ENCODE measurements at regions not wholly inside any gene's neighbourhood (a gene's known extent, or its start where the extent isn't known, plus 50 kb on each side); places are given as distances from the start of the nearest gene placed in this dataset.

DNA sequence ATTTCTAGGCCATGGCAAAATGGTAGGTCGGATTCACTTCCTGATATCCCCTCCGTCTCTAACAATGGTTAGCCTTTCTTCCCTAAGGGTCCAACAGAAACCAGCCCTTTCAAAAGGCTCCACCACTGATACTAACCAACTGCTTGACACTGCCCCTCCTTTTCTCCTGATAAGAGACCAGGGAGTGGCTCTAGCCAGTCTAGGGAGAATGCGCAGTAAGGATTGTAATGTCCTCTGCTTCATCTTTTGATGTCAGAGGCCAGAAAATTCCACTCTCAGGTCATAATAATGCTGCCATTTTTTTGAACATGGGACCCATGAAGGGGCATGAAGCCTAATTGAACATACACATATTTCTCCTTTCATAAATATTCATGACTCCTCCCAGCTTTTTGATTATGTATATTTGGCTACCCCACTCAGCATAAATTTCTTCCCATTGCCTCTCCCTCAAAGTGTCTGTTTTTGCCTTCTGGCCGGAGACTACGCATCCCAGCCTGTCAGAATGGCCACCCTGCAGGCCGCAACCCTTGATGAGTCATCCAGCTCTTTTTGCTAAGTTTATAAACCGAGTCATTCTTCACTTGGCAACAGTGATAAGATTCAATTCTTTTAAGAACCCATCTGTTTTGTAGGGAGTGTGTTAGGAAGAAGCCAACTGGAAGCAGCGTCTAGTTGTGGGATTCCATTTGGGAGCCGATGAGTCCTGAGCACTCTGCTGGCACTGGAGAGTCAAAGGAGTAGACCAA, 189.0 kb upstream of the MCTP2 start:
- WGBS, 5 donors = 77 to 89% (median 80%) methylated on average over 9 of the region's 9 CpGs
- H3K4me3 ChIP-seq = no peak overlapping the region
- H3K36me3 ChIP-seq = no peaks in the 10 kb centered on the region
- DNase-seq = no peak
- TF ChIP-seq POLR2A (IDR thresholded peaks at IDR 0.05) (no peak), POLR2AphosphoS5 (IDR thresholded peaks at IDR 0.05) (no peak)
- TF ChIP-seq, protein P1, sequence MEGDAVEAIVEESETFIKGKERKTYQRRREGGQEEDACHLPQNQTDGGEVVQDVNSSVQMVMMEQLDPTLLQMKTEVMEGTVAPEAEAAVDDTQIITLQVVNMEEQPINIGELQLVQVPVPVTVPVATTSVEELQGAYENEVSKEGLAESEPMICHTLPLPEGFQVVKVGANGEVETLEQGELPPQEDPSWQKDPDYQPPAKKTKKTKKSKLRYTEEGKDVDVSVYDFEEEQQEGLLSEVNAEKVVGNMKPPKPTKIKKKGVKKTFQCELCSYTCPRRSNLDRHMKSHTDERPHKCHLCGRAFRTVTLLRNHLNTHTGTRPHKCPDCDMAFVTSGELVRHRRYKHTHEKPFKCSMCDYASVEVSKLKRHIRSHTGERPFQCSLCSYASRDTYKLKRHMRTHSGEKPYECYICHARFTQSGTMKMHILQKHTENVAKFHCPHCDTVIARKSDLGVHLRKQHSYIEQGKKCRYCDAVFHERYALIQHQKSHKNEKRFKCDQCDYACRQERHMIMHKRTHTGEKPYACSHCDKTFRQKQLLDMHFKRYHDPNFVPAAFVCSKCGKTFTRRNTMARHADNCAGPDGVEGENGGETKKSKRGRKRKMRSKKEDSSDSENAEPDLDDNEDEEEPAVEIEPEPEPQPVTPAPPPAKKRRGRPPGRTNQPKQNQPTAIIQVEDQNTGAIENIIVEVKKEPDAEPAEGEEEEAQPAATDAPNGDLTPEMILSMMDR (IDR thresholded peaks at IDR 0.05 in 8 of 11, conservative IDR thresholded peaks at IDR 0.05 in 3 of 11) = no peak
- peaks cover 0 to 9% (median 0%) of the 10 kb centered on the region in 8 donors for H3K9me3 ChIP-seq
- no peaks in the 10 kb centered on the region for H3K4me1 ChIP-seq
- intact Hi-C loops (cut with DNase I; ENCODE audit: low total_unique reads) = no loop called here
- H3K27ac ChIP-seq = no peak overlapping the region
- H3K27me3 ChIP-seq (replicated peaks in 1 of 7) = no peaks in the 10 kb centered on the region

DNA sequence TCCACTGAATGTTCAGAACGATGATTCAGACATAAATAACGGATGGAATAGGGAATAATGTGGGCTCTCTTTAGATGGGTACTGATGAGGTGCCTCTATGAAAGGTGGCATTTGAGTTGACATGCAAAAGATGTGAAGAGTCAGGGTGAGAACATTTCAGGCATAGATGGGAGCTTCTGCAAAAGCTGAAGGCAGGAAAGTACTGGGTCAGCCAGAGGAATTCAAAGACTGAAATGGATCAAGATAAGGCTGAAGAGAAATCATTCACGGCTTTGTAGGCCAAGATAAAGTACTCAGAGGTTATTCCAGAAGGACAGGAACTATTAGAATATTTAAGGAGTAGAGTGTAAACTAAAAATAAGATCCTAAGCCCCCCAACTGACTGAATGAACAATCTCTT, 189.6 kb upstream of the MCTP2 start:
- DNase-seq = no peak
- WGBS, 5 donors = 75 to 84% (median 80%) methylated on average over 3 of the region's 3 CpGs
- H3K36me3 ChIP-seq = no peaks in the 10 kb centered on the region
- no peak overlapping the region for H3K4me3 ChIP-seq
- H3K27ac ChIP-seq = no peak overlapping the region
- TF ChIP-seq POLR2AphosphoS5 (IDR thresholded peaks at IDR 0.05) (no peak), POLR2A (IDR thresholded peaks at IDR 0.05) (no peak)
- TF ChIP-seq, protein P1 (IDR thresholded peaks at IDR 0.05 in 8 of 11, conservative IDR thresholded peaks at IDR 0.05 in 3 of 11) = no peak
- H3K4me1 ChIP-seq = no peaks in the 10 kb centered on the region
- intact Hi-C loops (cut with DNase I; ENCODE audit: low total_unique reads) = no loop called here
- peaks cover 0 to 9% (median 0%) of the 10 kb centered on the region in 8 donors for H3K9me3 ChIP-seq
- H3K27me3 ChIP-seq (replicated peaks in 1 of 7) = no peaks in the 10 kb centered on the region

DNA sequence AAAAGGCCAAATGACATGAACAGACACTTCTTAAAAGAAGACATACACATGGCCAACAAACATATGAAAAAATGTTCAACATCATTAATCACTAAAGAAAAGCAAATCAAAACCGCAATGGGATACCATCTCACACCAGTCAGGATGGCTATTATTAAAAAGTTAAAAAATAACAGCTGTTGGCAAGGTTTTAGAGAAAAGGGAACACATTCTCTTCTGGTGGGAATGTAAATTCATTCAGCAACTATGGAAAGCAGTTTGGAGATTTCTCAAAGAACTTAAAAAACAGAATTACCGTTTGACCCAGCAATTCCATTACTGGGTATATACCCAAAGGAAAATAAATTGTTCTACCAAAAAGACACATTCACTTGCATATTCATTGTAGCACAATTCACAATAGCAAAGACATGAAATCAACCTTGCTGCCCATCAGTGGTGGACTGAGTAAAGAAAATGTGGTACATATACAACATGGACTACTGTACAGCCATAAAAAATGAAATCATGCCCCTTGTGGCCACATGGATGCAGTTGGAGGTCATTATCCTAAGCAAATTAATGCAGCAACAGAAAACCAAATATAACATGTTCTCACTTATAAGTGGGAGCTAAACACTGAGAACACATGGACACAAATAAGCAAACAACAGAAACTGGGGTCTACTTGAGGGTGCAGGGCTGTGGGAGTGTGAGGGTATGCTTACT, 190.7 kb upstream of the MCTP2 start:
- intact Hi-C loops (cut with DNase I; ENCODE audit: low total_unique reads) = no loop called here
- Histone ChIP-seq H3K27ac (no peak overlapping the region), H3K4me3 (no peak overlapping the region), H3K27me3 (replicated peaks in 1 of 7) (no peaks in the 10 kb centered on the region), H3K36me3 (no peaks in the 10 kb centered on the region), H3K9me3 (peaks cover 0 to 9% (median 0%) of the 10 kb centered on the region in 8 donors), H3K4me1 (no peaks in the 10 kb centered on the region)
- 83 to 90% (median 87%) methylated on average over 2 of the region's 2 CpGs for WGBS, 5 donors
- no peak for TF ChIP-seq POLR2AphosphoS5 (IDR thresholded peaks at IDR 0.05)
- DNase-seq = no peak

DNA sequence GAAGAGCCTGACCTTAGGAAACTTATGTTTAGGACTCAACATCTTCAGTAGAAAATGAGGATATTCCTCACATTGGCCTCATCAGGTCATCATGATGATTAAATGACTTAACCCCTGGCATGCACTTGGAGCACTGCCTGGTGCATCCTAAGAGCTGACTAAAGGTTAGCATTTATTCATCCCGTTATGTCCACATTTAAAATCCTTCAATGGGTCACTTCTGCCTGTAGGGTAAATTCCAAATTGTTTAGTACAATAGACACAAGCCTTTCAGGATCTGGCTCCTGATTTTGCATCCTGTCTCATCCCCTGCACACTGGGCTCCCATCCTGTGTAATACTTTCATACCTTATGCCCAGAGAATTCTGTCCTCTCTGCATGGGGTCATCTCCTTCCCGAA, 195.2 kb upstream of the MCTP2 start:
- no peak overlapping the region for H3K4me3 ChIP-seq
- no peak overlapping the region for H3K27ac ChIP-seq
- peaks cover 0 to 10% (median 0%) of the 10 kb centered on the region in 7 donors for H3K27me3 ChIP-seq (replicated peaks in 1 of 7)
- peaks cover 0 to 9% (median 0%) of the 10 kb centered on the region in 8 donors for H3K9me3 ChIP-seq
- H3K36me3 ChIP-seq = no peaks in the 10 kb centered on the region
- no peaks in the 10 kb centered on the region for H3K4me1 ChIP-seq
- no peak for DNase-seq
- TF ChIP-seq, protein P1 (IDR thresholded peaks at IDR 0.05 in 8 of 11, conservative IDR thresholded peaks at IDR 0.05 in 3 of 11) = no peak
- no peak for TF ChIP-seq POLR2AphosphoS5 (IDR thresholded peaks at IDR 0.05)
- TF ChIP-seq POLR2A (IDR thresholded peaks at IDR 0.05) = no peak
- intact Hi-C loops (cut with DNase I; ENCODE audit: low total_unique reads) = no loop called here
- WGBS, 5 donors = 60 to 85% (median 78%) methylated on average over 2 of the region's 2 CpGs

Measured in spleen (tissue), 11 donors.